GM13977 (cell line): ENCODE measurements at regions not wholly inside any gene's neighbourhood (a gene's known extent, or its start where the extent isn't known, plus 50 kb on each side); places are given as distances from the start of the nearest gene placed in this dataset.

Experiments used
- DNase-seq: peaks from one replicate; pipeline ENCODE4 v3.0.0; 2012; ENCODE audit warnings: low spot score
- in situ Hi-C: fragments of 300-500 bp; cut with MboI; formaldehyde crosslinking; loops from one replicate; pipeline ENCODE4 v1.12.0; 2022; ENCODE audit warnings: low sequenced_read_pairs, low pct_unique_long_range_greater_than_20kb, mixed read lengths, inconsistent platforms; ENCODE audit not compliant: unreplicated experiment
- TF ChIP-seq, protein P1 (sequence below): IDR thresholded peaks from 2 replicates; pipeline ENCODE4 v1.5.1; 2012; ENCODE audit warnings: mild to moderate bottlenecking, control low read depth; ENCODE audit not compliant: insufficient read depth; ENCODE audit errors: extremely low read depth, missing control alignments

DNA sequence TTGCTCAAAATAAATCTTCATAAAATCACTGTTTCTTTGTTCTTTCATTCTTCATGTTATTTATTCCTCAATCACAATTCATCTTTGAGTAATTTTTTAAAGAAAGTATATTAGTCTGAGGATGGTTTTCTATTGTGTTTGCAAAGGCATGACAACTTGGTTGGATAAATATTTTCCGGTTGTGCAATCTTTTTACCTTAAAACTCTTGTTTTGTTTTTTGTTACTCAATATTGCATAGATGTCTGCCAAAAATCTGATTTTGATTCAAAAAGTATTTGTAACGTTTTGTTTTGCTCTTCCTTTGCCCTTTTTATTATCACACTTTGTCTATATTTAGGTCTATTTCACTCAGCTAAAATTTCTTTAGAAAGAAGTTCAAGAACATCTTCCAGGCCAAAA, 86.2 kb upstream of the SYT1 start:
- TF ChIP-seq, protein P1, sequence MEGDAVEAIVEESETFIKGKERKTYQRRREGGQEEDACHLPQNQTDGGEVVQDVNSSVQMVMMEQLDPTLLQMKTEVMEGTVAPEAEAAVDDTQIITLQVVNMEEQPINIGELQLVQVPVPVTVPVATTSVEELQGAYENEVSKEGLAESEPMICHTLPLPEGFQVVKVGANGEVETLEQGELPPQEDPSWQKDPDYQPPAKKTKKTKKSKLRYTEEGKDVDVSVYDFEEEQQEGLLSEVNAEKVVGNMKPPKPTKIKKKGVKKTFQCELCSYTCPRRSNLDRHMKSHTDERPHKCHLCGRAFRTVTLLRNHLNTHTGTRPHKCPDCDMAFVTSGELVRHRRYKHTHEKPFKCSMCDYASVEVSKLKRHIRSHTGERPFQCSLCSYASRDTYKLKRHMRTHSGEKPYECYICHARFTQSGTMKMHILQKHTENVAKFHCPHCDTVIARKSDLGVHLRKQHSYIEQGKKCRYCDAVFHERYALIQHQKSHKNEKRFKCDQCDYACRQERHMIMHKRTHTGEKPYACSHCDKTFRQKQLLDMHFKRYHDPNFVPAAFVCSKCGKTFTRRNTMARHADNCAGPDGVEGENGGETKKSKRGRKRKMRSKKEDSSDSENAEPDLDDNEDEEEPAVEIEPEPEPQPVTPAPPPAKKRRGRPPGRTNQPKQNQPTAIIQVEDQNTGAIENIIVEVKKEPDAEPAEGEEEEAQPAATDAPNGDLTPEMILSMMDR = no peak
- no peak for DNase-seq
- in situ Hi-C loops = no loop called here

DNA sequence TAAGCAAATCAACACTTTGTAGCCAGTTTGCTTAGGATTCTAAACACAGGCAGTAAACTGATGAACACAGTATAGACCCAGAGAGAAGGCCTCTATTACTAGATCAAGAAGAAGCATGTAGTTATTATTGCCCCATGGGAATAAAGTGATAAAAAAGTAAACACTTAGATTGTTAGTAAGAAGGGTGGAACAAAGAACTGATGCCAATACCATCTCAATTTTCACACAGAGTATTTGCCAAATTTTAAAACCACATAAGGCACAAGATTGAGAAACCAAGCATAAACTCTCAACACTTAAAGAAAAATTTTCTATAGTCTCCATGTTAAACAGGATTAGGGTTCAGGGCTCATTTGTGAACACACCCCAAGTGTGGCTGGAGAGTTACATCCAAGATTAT, 77.0 kb upstream of the SYT1 start:
- in situ Hi-C loops = no loop called here
- TF ChIP-seq, protein P1 = no peak
- no peak for DNase-seq

DNA sequence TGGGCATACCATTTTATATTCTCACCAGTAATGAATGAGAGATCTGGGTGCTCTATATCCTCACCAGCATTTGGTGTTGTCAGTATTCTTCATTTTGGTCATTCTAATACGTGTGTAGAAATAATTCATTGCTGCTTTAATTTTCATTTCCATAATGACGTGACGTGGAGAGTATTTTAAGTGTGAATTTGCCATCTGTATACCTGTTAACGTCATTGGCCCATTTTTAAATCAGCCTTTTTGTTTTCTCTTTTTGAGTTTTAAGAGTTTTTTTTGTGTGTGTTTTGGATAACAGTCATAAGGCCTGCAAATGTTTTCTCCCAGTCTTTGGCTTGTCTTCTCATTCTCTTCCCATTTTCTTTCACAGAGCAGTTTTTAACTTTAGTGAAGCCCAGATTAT, 74.4 kb upstream of the SYT1 start:
- in situ Hi-C loops = no loop called here
- TF ChIP-seq, protein P1 = no peak
- no peak for DNase-seq

DNA sequence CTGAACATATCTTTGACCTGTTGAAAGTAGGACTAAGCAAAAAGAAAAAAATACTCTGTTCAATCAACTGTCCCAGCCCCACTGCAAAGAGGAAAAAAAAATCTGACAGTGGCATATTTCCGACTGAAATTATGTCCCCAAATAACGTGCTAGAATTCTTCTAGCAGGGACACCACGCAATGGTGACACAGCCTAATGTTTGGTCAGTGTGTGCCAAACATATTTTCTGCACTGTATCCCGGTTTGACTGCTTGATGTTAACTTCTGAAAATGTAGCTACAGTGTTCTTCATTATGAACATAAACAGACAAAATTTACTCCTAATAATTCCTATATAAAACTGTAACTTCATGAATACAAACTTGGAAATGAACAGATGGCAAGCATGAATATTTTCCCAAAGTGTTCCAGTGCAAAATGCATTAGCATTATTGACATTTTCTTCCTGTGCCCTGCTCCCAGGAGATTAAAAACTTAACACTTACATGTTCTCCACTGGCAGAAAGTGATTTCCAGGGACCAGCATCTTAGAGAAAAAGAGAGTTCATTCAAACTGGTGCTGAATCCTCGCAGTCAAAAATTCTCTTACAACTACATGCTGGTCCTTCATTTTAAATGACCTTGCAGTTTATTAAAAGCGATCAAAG, 72.4 kb upstream of the SYT1 start:
- TF ChIP-seq, protein P1 = no peak
- in situ Hi-C loops = no loop called here
- no peak for DNase-seq

DNA sequence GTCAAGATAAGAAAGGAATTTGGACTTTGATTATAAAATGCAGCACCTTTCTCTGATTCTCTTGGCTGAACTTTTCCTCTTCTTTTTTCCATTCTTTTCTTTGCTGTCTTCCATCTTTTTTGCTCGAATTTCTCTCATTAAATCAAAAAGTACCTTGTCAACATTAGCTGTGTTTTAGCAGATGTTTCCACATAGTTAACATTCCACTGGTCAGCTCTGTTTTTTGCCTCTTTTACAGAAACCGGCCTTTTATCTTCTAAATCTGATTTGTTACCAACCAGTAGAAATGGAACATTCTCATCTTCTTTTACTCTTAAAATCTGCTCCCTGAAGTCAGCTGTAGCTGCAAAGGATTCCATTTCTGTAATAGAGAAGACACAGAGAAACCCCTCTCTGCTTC, 71.1 kb upstream of the SYT1 start:
- in situ Hi-C loops = no loop called here

DNA sequence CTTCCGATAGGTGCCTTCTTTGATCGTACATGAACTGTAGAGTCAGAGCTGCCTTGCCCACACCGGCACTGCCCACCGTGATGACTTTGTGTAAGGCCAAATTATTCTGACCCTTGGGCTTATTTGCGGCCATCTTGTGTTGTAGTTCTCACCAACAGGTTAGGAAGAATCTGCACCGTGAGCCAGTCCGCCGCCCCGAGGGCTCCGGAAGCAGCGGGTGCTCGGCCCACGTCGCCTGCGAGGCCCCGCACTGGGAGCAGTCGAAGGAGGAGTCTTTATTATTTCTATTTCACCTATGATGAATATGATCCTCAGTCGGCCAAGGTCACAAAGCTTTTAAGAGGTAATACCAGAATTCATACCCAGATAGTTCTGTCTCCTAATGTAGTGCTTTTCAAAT, 70.6 kb upstream of the SYT1 start:
- DNase-seq = no peak
- TF ChIP-seq, protein P1 = no peak
- in situ Hi-C loops = no loop called here

More for the DNA sequence above, 71.1 kb upstream of the SYT1 start:
- no peak for DNase-seq
- TF ChIP-seq, protein P1 = no peak
